ENCODE measurements at regions not wholly inside any gene's neighbourhood (a gene's known extent, or its start where the extent isn't known, plus 50 kb on each side); places are given as distances from the start of the nearest gene placed in this dataset.

DNA sequence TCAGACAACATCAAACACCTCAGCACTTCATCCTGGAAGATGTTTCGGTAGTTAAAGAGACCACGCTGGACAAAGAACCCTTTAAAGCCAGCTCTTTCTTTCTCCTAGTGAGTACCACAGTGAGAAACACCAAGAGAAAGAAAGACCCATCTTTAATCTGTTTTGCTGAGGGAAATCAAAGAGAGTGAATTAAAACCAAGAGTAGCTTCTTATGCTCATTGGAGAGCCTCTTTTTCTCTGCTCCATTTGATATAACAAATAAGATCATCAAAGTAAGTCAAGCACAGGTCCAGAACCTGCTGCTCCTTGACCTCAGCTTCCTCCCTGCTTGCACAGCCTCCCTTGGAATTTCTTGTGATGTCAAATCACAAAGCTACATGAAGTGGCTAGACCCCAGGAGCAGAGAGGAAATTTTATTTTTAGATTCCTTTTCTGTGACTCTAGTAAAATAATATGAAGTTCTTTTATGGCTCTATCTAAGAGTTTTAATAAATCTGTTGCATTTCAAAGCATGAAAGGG is 436.4 kb downstream of the C3orf38 start:
- TF ChIP-seq, protein P1, sequence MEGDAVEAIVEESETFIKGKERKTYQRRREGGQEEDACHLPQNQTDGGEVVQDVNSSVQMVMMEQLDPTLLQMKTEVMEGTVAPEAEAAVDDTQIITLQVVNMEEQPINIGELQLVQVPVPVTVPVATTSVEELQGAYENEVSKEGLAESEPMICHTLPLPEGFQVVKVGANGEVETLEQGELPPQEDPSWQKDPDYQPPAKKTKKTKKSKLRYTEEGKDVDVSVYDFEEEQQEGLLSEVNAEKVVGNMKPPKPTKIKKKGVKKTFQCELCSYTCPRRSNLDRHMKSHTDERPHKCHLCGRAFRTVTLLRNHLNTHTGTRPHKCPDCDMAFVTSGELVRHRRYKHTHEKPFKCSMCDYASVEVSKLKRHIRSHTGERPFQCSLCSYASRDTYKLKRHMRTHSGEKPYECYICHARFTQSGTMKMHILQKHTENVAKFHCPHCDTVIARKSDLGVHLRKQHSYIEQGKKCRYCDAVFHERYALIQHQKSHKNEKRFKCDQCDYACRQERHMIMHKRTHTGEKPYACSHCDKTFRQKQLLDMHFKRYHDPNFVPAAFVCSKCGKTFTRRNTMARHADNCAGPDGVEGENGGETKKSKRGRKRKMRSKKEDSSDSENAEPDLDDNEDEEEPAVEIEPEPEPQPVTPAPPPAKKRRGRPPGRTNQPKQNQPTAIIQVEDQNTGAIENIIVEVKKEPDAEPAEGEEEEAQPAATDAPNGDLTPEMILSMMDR (conservative IDR thresholded peaks at IDR 0.05 in 1 of 2, IDR thresholded peaks at IDR 0.05 in 1 of 2; ENCODE audit: low read depth in 1 of 2, low read length in 2 of 2) = no peak
- no peak for TF ChIP-seq EZH2 (IDR thresholded peaks at IDR 0.05; ENCODE audit: low read length, missing control alignments)
- Histone ChIP-seq H3K4me3 (replicated peaks in 1 of 4; ENCODE audit: control extremely low read depth in 1 of 4, insufficient read depth in 1 of 4, low read depth in 3 of 4, low read length in 4 of 4) (no peak overlapping the region), H2AFZ (ENCODE audit: low read length) (no peak overlapping the region), H3K79me2 (ENCODE audit: control insufficient read depth, insufficient read depth, low read length) (no peaks in the 10 kb centered on the region), H3K27me3 (ENCODE audit: control insufficient read depth, insufficient read depth, low read length) (no peaks in the 10 kb centered on the region), H3K4me1 (ENCODE audit: control insufficient read depth, extremely low read depth, insufficient read depth, low read length) (no peaks in the 10 kb centered on the region), H4K20me1 (ENCODE audit: control insufficient read depth, extremely low read depth, insufficient read depth, low read length) (no peaks in the 10 kb centered on the region), H3K36me3 (ENCODE audit: control insufficient read depth, insufficient read depth, low read length) (no peaks in the 10 kb centered on the region), H3K9ac (ENCODE audit: insufficient read depth, low read length) (no peak overlapping the region), H3K27ac (ENCODE audit: insufficient read depth, low read length) (no peak overlapping the region), H3K4me2 (ENCODE audit: extremely low read depth, insufficient read depth, low read length) (no peak overlapping the region), H3K9me3 (ENCODE audit: control insufficient read depth, insufficient read depth, low read depth, low read length) (no peaks in the 10 kb centered on the region)
- no peak for DNase-seq (ENCODE audit: low read depth in 2 of 2)

DNA sequence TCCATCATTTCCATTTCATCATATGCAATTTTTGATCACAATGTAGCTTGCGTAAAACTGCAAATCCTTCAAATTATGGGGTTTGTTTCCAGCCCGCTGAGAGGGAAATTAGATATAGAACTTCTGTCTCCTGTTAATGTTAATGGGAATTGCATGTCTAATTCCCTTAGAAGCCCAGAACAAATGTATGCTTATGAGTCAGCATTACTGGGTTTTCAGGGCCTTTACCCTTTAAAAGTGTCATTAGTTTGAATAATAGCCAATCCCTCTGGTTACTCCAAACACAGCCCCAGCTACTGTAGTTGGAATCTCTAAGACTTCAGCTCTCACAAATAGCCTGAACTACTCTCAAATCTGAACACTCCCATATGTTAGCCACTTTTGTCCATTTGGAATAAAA is 439.4 kb downstream of the C3orf38 start:
- peak in 1 of 2 donors; percentile 3 for DNase-seq (ENCODE audit: low read depth in 2 of 2)
- TF ChIP-seq, protein P1 (conservative IDR thresholded peaks at IDR 0.05 in 1 of 2, IDR thresholded peaks at IDR 0.05 in 1 of 2; ENCODE audit: low read depth in 1 of 2, low read length in 2 of 2) = no peak
- no peak for TF ChIP-seq EZH2 (IDR thresholded peaks at IDR 0.05; ENCODE audit: low read length, missing control alignments)
- no peak overlapping the region for H3K27ac ChIP-seq (ENCODE audit: insufficient read depth, low read length)
- no peak overlapping the region for H3K9ac ChIP-seq (ENCODE audit: insufficient read depth, low read length)
- H3K4me3 ChIP-seq (replicated peaks in 1 of 4; ENCODE audit: control extremely low read depth in 1 of 4, insufficient read depth in 1 of 4, low read depth in 3 of 4, low read length in 4 of 4) = no peak overlapping the region
- no peak overlapping the region for H3K4me2 ChIP-seq (ENCODE audit: extremely low read depth, insufficient read depth, low read length)
- H3K9me3 ChIP-seq (ENCODE audit: control insufficient read depth, insufficient read depth, low read depth, low read length) = no peaks in the 10 kb centered on the region
- no peaks in the 10 kb centered on the region for H4K20me1 ChIP-seq (ENCODE audit: control insufficient read depth, extremely low read depth, insufficient read depth, low read length)
- H2AFZ ChIP-seq (ENCODE audit: low read length) = no peak overlapping the region
- no peaks in the 10 kb centered on the region for H3K79me2 ChIP-seq (ENCODE audit: control insufficient read depth, insufficient read depth, low read length)
- no peaks in the 10 kb centered on the region for H3K36me3 ChIP-seq (ENCODE audit: control insufficient read depth, insufficient read depth, low read length)
- no peaks in the 10 kb centered on the region for H3K27me3 ChIP-seq (ENCODE audit: control insufficient read depth, insufficient read depth, low read length)
- no peaks in the 10 kb centered on the region for H3K4me1 ChIP-seq (ENCODE audit: control insufficient read depth, extremely low read depth, insufficient read depth, low read length)

DNA sequence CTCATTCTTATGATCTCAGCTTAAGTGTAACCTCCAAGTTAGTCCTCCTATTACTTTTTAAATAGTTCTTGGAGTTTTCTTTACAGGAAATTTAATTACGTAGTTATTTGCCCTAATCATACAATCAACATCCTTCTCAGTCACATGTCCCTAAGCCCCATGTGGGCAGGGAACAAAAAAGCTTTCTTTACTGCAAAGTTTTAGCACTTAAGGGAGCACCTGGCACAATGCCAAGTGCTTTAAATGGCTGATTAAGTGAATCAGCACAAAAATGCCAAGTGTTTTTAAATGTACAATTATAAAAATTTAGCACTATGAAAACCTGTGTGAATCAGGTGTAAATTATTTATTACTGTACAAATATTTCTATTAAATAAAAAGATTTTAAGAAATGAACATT is 445.3 kb downstream of the C3orf38 start:
- H3K36me3 ChIP-seq (ENCODE audit: control insufficient read depth, insufficient read depth, low read length) = no peaks in the 10 kb centered on the region
- no peak overlapping the region for H3K27ac ChIP-seq (ENCODE audit: insufficient read depth, low read length)
- no peaks in the 10 kb centered on the region for H3K79me2 ChIP-seq (ENCODE audit: control insufficient read depth, insufficient read depth, low read length)
- no peak overlapping the region for H3K4me2 ChIP-seq (ENCODE audit: extremely low read depth, insufficient read depth, low read length)
- H3K9ac ChIP-seq (ENCODE audit: insufficient read depth, low read length) = no peak overlapping the region
- H2AFZ ChIP-seq (ENCODE audit: low read length) = no peak overlapping the region
- no peaks in the 10 kb centered on the region for H4K20me1 ChIP-seq (ENCODE audit: control insufficient read depth, extremely low read depth, insufficient read depth, low read length)
- TF ChIP-seq, protein P1 (conservative IDR thresholded peaks at IDR 0.05 in 1 of 2, IDR thresholded peaks at IDR 0.05 in 1 of 2; ENCODE audit: low read depth in 1 of 2, low read length in 2 of 2) = no peak
- no peaks in the 10 kb centered on the region for H3K4me1 ChIP-seq (ENCODE audit: control insufficient read depth, extremely low read depth, insufficient read depth, low read length)
- H3K27me3 ChIP-seq (ENCODE audit: control insufficient read depth, insufficient read depth, low read length) = no peaks in the 10 kb centered on the region
- peak; percentile 3 to 11 for DNase-seq (ENCODE audit: low read depth in 2 of 2)
- no peaks in the 10 kb centered on the region for H3K9me3 ChIP-seq (ENCODE audit: control insufficient read depth, insufficient read depth, low read depth, low read length)
- no peak overlapping the region for H3K4me3 ChIP-seq (replicated peaks in 1 of 4; ENCODE audit: control extremely low read depth in 1 of 4, insufficient read depth in 1 of 4, low read depth in 3 of 4, low read length in 4 of 4)
